ENCODE measurements at regions not wholly inside any gene's neighbourhood (a gene's known extent, or its start where the extent isn't known, plus 50 kb on each side); places are given as distances from the start of the nearest gene placed in this dataset.

GRCh38 chr13:31081316-31081715 is 80.4 kb downstream of the HSPH1 start:
- intact Hi-C loops (cut with DNase I; ENCODE audit: low total_unique reads), result no loop called here
- no peak overlapping the region for H3K4me3 ChIP-seq
- 92 to 94% methylated on average over 6 of the region's 6 CpGs for WGBS, 2 donors
- DNase-seq, result no peak
- no peaks in the 10 kb centered on the region for H3K9me3 ChIP-seq
- no peaks in the 10 kb centered on the region for H3K27me3 ChIP-seq
- TF ChIP-seq POLR2A (IDR thresholded peaks at IDR 0.05) (no peak), CTCF (IDR thresholded peaks at IDR 0.05) (no peak)
- no peaks in the 10 kb centered on the region for H3K4me1 ChIP-seq
- no peaks in the 10 kb centered on the region for H3K36me3 ChIP-seq (ENCODE audit: low read depth, missing control alignments)
- no peak overlapping the region for H3K27ac ChIP-seq

GRCh38 chr13:31074756-31075155 is 86.9 kb downstream of the HSPH1 start:
- intact Hi-C loops (cut with DNase I; ENCODE audit: low total_unique reads), result no loop called here
- H3K27me3 ChIP-seq, result no peaks in the 10 kb centered on the region
- DNase-seq, result no peak

GRCh38 chr13:31073859-31074718 is 87.6 kb downstream of the HSPH1 start:
- 64 to 74% methylated on average over 4 to 5 of the region's 5 CpGs for WGBS, 2 donors
- Histone ChIP-seq H3K27me3 (no peaks in the 10 kb centered on the region), H3K9me3 (no peaks in the 10 kb centered on the region), H3K4me3 (no peak overlapping the region), H3K36me3 (ENCODE audit: low read depth, missing control alignments) (no peaks in the 10 kb centered on the region), H3K27ac (no peak overlapping the region), H3K4me1 (no peaks in the 10 kb centered on the region)
- TF ChIP-seq CTCF (IDR thresholded peaks at IDR 0.05) (no peak), POLR2A (IDR thresholded peaks at IDR 0.05) (no peak)
- no peak for DNase-seq
- intact Hi-C loops (cut with DNase I; ENCODE audit: low total_unique reads), result no loop called here

More at GRCh38 chr13:31074756-31075155, 86.9 kb downstream of the HSPH1 start:
- no peak for TF ChIP-seq CTCF (IDR thresholded peaks at IDR 0.05)
- TF ChIP-seq POLR2A (IDR thresholded peaks at IDR 0.05), result no peak
- Histone ChIP-seq H3K27ac (no peak overlapping the region), H3K4me1 (no peaks in the 10 kb centered on the region), H3K9me3 (no peaks in the 10 kb centered on the region), H3K36me3 (ENCODE audit: low read depth, missing control alignments) (no peaks in the 10 kb centered on the region), H3K4me3 (no peak overlapping the region)

- intact Hi-C loops (cut with DNase I; ENCODE audit: low total_unique reads), result no loop called here
- Histone ChIP-seq H3K9me3 (no peaks in the 10 kb centered on the region), H3K27ac (no peak overlapping the region), H3K27me3 (no peaks in the 10 kb centered on the region), H3K36me3 (ENCODE audit: low read depth, missing control alignments) (no peaks in the 10 kb centered on the region), H3K4me3 (no peak overlapping the region), H3K4me1 (no peaks in the 10 kb centered on the region)
- DNase-seq, result no peak
- TF ChIP-seq CTCF (IDR thresholded peaks at IDR 0.05), result no peak
- TF ChIP-seq POLR2A (IDR thresholded peaks at IDR 0.05), result no peak
- 93 to 100% methylated on average over 3 of the region's 3 CpGs for WGBS, 2 donors
Observed at GRCh38 chr13:31072041-31072440, 89.7 kb downstream of the HSPH1 start.

Data from testis (tissue), 2 donors.